ENCODE measurements at regions not wholly inside any gene's neighbourhood (a gene's known extent, or its start where the extent isn't known, plus 50 kb on each side); places are given as distances from the start of the nearest gene placed in this dataset.

GRCh38 chr9:84405667-84406066, 65.1 kb upstream of the SLC28A3 start:
- no peak overlapping the region for H3K27ac ChIP-seq (ENCODE audit: insufficient read depth, low read length)
- H2AFZ ChIP-seq (replicated peaks; ENCODE audit: low read length, poor library complexity): no peak overlapping the region
- no peak overlapping the region for H3K9ac ChIP-seq (ENCODE audit: low read depth, low read length)
- intact Hi-C loops (cut with micrococcal nuclease) (no loop called here), in situ Hi-C loops (cut with MboI; ENCODE audit: low sequenced_read_pairs) (no loop called here), dilution Hi-C loops (cut with HindIII; ENCODE audit: low sequenced_read_pairs, unreplicated experiment) (no loop called here)
- no peak overlapping the region for H2AK5ac ChIP-seq (ENCODE audit: low read depth, low read length)
- DNase-seq (no peak), ATAC-seq (ENCODE audit: low read depth) (no peak)
- H3K4me1 ChIP-seq (ENCODE audit: control insufficient read depth, insufficient read depth, low read length): no peaks in the 10 kb centered on the region
- POLR2A ChIA-PET (ENCODE audit: unreplicated experiment): no interaction called here
- no peak overlapping the region for H3K4me2 ChIP-seq (ENCODE audit: low read depth, low read length)
- H2BK20ac ChIP-seq (ENCODE audit: low read depth, low read length): no peak overlapping the region
- no peak overlapping the region for H3K23ac ChIP-seq (ENCODE audit: low read depth, low read length)
- H3K36me3 ChIP-seq (ENCODE audit: control insufficient read depth, insufficient read depth, low read length): no peaks in the 10 kb centered on the region
- H3K4ac ChIP-seq (ENCODE audit: low read depth, low read length): no peak overlapping the region
- H4K91ac ChIP-seq (ENCODE audit: insufficient read depth, low read depth, low read length): no peak overlapping the region
- H3K4me3 ChIP-seq (ENCODE audit: insufficient read depth, low read depth, low read length): no peak overlapping the region
- no peak overlapping the region for H2BK5ac ChIP-seq (ENCODE audit: low read depth, low read length, poor library complexity, severe bottlenecking)
- no peak overlapping the region for H3K18ac ChIP-seq (ENCODE audit: low read depth, low read length)
- no peak overlapping the region for H4K5ac ChIP-seq (ENCODE audit: low read depth, low read length)
- H3K9me3 ChIP-seq (ENCODE audit: control insufficient read depth, insufficient read depth, low read length): no peaks in the 10 kb centered on the region; the same call in 1 of the 2 replicates
- no peaks in the 10 kb centered on the region for H4K20me1 ChIP-seq (ENCODE audit: insufficient read depth, low read length)
- H3K79me1 ChIP-seq (ENCODE audit: low read depth in 1 of 2, low read length in 2 of 2): no peaks in the 10 kb centered on the region
- H3K27me3 ChIP-seq (ENCODE audit: control insufficient read depth, insufficient read depth, low read length): no peaks in the 10 kb centered on the region
- WGBS, 2 experiments (ENCODE audit: extremely low coverage in 2 of 2, insufficient read length in 1 of 2): no CpG with 5 or more reads among the region's 4 CpGs
- no peak overlapping the region for H4K8ac ChIP-seq (ENCODE audit: low read depth in 2 of 2, low read length in 2 of 2)
- CTCF ChIA-PET: interaction anchor here (0.6 to 1.2 kb wide), 4 partner anchors 9 to 1316 kb away, joined by 3 to 12 read pairs (median 7); no protein-coding TSS in a partner anchor
- no peak overlapping the region for H2BK15ac ChIP-seq (ENCODE audit: low read depth, low read length)
- no peak for TF ChIP-seq MAZ (IDR thresholded peaks at IDR 0.05; ENCODE audit: borderline replicate concordance, low read depth, low read length)
- TF ChIP-seq RFX5 (IDR thresholded peaks at IDR 0.05; ENCODE audit: low read depth, low read length): no peak
- no peak for TF ChIP-seq RCOR1 (IDR thresholded peaks at IDR 0.05; ENCODE audit: insufficient replicate concordance, low read length)
- TF ChIP-seq MAFK (IDR thresholded peaks at IDR 0.05; ENCODE audit: low read depth, low read length): no peak
- TF ChIP-seq POLR2A (IDR thresholded peaks at IDR 0.05; ENCODE audit: low read depth, low read length): no peak
- TF ChIP-seq CEBPB (IDR thresholded peaks at IDR 0.05; ENCODE audit: low read depth, low read length): no peak
- TF ChIP-seq RAD21 (IDR thresholded peaks at IDR 0.05; ENCODE audit: low read length): no peak
- TF ChIP-seq FOS (IDR thresholded peaks at IDR 0.05; ENCODE audit: low read depth, low read length): no peak
- TF ChIP-seq, protein P1, sequence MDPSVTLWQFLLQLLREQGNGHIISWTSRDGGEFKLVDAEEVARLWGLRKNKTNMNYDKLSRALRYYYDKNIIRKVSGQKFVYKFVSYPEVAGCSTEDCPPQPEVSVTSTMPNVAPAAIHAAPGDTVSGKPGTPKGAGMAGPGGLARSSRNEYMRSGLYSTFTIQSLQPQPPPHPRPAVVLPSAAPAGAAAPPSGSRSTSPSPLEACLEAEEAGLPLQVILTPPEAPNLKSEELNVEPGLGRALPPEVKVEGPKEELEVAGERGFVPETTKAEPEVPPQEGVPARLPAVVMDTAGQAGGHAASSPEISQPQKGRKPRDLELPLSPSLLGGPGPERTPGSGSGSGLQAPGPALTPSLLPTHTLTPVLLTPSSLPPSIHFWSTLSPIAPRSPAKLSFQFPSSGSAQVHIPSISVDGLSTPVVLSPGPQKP (IDR thresholded peaks at IDR 0.05; ENCODE audit: borderline replicate concordance, low read depth, low read length): no peak
- TF ChIP-seq SMC3 (IDR thresholded peaks at IDR 0.05; ENCODE audit: low read depth, low read length): no peak
- TF ChIP-seq MXI1 (IDR thresholded peaks at IDR 0.05; ENCODE audit: borderline replicate concordance, low read depth, low read length): no peak
- no peak for TF ChIP-seq BHLHE40 (IDR thresholded peaks at IDR 0.05; ENCODE audit: low read depth, low read length)
- TF ChIP-seq, protein P2, sequence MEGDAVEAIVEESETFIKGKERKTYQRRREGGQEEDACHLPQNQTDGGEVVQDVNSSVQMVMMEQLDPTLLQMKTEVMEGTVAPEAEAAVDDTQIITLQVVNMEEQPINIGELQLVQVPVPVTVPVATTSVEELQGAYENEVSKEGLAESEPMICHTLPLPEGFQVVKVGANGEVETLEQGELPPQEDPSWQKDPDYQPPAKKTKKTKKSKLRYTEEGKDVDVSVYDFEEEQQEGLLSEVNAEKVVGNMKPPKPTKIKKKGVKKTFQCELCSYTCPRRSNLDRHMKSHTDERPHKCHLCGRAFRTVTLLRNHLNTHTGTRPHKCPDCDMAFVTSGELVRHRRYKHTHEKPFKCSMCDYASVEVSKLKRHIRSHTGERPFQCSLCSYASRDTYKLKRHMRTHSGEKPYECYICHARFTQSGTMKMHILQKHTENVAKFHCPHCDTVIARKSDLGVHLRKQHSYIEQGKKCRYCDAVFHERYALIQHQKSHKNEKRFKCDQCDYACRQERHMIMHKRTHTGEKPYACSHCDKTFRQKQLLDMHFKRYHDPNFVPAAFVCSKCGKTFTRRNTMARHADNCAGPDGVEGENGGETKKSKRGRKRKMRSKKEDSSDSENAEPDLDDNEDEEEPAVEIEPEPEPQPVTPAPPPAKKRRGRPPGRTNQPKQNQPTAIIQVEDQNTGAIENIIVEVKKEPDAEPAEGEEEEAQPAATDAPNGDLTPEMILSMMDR (conservative IDR thresholded peaks at IDR 0.05; ENCODE audit: low read depth, low read length): no peak
- BruUV-seq (replicated peaks): no TSS peak
- no peak overlapping the region for H2AK9ac ChIP-seq (replicated peaks; ENCODE audit: low read depth, low read length, poor library complexity)
- no peak overlapping the region for H3K14ac ChIP-seq (replicated peaks; ENCODE audit: low read depth, low read length)
- H2BK120ac ChIP-seq (ENCODE audit: low read depth, low read length): no peak overlapping the region
- no peak overlapping the region for H3K56ac ChIP-seq (ENCODE audit: extremely low read depth, insufficient read depth, low read length)
- H3K9me1 ChIP-seq (ENCODE audit: insufficient read depth, low read length): no peaks in the 10 kb centered on the region

Measured in IMR-90 (cell line).